Umbilical cord (tissue), 1 donor: ENCODE measurements at regions not wholly inside any gene's neighbourhood (a gene's known extent, or its start where the extent isn't known, plus 50 kb on each side); places are given as distances from the start of the nearest gene placed in this dataset.
"Not testable (repeated sequence)": the region's sequence is repeated elsewhere in the genome, so short reads cannot be mapped to it uniquely, and the experiment has no call there.

ENCODE experiments used
- DNase-seq: peaks from one replicate; pipeline ENCODE4 v3.0.0-alpha.2; 2015; ENCODE audit warnings: low spot score

DNA sequence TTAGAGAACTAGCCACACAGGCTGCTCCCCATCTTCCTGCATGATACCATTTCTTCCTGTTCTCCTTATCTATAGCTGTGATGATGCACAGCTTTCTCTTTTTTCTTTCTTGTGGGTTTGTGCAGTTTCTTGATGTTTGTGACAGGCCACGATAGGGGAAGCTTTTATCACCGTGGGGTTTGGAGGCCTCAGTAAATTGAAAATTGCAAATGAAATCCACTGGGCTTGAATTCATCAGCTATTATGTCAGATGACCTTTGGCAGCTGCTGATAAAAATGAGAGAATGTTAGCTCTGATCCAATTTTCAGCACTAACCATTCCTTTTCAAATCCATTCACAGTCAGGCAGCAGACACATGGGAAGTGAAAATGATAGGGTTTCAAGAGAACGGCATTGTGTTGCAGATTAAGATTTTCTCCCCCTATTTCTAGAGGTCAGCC lies 176.9 kb upstream of the SOX2 start:
- no peak for DNase-seq

DNA sequence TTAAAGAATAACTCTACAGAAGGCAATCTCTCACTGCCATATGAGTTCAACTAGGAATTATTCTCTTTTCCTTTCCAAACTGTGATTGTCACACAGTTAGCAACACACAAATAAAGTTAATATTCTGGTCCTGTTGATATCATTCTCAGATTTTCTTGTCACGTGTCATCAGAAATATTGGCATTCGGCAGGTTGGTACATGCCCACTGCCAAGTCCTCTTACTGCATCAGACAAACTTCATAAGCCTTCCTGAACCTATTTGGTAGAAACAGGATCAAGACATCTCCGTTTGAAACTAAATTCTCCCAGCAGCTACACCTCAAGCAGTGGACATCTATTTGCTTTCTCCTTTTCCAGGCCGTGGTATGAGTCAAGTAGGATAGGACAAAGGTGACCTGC lies 177.9 kb upstream of the SOX2 start:
- no peak for DNase-seq

DNA sequence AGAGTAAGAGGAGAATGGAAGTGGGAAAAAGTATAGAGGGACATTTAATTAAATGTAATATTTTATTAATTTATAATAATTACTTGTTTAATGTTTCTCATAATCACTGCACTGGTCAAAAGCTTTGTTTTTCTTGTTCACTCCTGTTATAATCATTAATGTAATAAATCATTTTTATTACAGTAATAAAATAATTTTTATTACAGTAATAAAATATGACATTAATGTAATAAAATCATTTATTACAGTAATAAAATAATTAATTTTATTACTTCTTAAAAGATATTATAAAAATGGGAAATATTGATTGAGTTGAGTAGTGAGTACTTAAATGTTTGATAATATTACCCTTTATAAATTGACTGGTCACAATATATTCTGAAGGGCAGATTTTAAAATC lies 181.1 kb upstream of the SOX2 start:
- no peak for DNase-seq

DNA sequence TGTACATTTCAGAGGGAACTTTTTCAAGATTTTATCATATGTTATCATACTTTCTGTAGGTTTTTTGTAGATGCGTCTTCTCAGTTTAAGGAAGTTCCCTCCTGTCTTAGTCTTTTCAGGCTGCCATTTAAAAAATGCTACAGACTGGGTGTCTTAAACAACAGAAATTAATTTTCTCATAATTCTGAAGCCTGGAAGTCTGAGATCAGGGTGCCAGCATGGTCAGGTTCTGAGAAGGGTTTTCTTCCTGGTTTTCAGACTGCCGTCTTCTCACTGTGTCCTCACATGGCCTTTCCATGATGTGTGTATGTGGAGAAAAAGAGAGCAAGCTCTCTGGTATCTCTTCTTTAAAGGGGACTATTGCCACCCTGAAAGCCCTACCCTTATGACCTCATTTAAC lies 189.9 kb upstream of the SOX2 start:
- DNase-seq: no peak

DNA sequence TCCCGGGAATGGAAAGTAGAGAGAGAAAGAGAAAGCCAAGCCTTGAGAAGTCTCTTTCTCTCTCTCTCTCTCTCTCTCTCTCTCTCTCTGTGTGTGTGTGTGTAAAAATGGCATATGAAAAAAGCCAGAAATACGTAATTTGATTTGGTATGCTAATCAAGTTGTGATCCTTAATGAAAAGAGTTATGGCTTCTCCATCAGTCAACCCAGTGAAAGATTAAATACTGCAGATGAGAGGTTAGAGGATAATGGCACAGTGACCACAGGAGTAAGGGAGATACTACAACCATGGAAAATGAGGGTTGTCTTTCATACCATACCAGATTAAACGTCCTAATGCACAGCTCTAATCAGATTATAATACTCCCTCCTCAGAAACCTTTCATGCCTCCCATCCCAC lies 193.5 kb upstream of the SOX2 start:
- no peak for DNase-seq

DNA sequence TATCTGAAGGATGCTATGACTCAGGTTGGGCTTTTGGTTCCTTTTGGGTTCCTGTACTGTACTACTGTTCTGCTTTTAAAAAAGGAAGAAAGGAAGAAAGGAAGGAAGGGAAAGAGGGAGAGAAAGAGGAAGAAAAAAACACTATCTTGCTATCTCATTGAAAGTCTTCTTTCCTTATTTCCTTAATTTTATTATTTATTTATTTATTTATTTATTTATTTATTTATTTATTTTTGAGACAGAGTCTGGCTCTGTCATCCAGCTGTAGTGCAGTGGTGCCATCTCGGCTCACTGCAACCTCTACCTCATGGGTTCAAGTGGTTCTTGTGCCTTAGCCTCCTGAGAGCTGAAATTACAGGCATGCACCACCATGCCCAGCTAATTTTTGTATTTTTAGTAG lies 198.9 kb upstream of the SOX2 start:
- no peak for DNase-seq

DNA sequence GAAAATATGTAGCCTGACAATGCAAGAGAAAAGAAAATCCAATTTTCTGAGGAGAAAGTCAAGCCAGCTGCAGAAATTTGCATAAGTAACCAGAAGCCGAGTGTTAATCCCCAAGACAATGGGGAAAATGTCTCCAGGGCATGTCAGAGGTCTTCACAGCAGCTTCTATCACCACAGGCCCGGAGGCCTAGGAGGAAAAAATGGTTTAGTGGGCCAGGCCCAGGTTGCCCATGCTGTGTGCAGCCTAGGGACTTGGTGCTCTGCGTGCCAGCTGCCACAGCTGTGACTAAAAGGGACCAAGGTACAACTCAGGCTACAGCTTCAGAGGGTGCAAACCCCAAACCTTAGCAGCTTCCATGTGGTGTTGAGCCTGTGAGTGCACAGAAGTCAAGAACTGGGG lies 201.2 kb upstream of the SOX2 start:
- no peak for DNase-seq

DNA sequence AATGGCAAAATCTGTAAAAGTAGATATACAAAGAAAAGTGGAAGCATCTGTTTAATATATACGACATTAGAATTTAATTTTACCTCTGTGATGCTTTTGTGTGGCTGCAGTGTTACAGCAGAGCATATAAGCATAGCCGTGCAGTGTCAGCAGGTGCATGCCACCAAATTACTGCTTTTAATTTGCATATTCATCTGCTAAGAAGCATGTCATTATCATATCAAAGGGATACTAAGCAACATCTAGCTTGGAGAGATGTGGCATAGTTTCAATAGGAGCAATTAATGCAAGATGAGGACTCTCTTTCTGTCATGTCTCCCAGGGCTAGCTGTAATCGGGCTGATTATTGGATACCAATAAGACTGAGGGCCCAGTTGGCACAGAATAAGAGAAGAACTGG lies 214.4 kb upstream of the SOX2 start:
- DNase-seq: no peak

DNA sequence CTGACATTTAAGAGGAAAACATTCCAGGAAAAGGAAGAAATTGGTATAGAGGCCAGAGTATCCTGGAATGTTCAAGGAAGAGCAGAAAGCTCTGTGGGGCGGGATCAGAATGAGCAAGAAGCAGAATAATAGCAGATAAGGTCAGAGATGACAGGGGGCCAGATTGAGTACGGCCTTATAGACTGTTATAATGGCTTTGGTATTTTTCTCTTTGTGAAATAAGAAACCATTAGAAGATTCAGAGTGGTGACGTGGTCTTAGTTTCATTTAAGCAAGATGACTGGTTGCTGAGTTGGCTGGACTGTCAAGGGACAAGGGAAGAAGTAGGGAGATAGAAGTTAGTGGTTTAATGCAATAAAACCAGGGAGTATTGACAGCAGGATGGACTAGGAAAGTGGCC lies 218.3 kb upstream of the SOX2 start:
- DNase-seq: no peak

DNA sequence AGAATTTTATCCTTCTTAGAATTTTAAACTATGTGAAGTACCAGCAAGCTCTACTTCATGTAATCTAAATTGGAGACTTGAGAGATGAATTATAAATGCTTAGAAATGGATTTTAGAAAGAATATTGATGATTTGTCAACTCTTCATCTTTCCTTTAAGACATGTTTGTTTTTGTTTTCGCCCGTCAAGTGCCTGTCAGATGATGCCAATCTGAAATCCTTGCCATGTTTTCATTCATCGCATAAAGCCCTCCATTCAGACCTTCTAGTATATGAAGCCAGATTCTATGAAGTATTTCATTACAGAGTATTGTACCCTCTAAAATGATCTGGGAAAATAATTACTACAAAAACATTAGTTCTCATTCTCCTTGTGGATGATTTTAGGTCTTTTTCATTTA lies 223.2 kb upstream of the SOX2 start:
- no peak for DNase-seq

DNA sequence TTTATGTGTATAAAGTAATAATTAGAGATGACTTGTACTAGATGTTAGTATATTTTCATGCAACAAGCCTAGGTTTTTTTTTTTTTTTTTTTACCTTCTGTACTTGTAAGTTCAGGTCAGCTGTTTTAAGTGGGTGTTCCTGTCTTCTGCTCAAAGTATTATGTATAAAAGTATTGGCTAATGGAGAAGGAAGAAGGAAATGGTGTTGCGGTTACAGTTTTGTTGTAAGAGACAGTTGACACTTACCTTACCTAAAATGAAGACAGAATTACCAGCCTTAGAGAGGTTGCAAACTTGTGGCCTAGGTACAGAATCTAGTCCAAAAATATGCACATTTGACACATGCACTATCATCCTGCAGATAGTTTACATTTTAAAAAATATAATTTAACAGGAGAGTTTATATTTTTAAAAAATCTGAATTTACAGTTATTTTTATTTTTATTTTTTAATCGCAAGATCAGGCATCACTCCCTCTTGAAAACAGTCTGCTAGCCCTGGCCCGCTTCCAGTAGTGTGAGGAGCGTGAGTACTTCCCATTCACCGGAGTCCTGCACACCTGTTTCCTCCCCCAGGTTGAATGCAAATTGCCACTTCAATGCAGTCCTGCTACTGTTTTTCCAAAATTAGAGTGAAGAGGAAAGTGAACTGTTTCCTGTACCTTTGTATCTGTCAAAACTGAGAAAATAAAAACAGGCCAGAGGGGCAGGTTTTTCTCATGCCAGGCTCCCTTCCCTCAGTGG lies 224.3 kb upstream of the SOX2 start:
- no peak for DNase-seq

DNA sequence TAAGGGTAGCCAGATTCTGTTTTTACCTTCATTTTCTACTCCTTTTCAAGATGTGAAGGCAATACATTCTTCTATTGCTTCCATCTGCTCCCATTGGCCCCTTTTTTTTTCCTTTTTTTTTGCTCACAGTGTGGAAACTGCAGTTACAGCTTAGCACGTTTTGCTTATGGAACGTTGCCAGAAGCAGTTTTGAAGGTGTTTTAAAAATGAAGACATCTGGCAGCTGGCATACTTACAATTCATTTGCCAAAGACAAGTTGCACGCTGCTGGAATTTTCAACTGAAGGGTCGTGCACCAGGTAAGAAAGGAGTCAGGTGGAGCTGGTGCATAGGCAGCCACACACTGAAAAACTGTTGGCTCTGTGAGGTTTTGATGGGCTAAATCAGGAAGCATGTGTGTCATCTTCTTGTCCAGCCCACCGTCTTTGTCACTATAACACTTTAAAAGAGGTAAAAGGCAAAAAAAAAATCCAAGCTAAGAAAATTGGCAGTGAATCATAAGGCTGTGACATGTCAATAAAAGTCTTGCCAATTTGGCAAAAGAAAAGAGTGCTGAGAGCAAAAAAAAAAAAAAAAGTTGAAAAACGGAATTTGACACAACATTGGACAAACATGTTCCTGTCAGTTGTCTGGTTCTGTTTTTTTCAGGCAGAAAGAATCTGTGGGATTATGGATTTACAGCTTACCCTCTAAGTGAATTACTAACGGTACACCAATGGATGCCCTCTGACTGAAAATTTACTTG lies 225.4 kb upstream of the SOX2 start:
- DNase-seq: no peak

DNA sequence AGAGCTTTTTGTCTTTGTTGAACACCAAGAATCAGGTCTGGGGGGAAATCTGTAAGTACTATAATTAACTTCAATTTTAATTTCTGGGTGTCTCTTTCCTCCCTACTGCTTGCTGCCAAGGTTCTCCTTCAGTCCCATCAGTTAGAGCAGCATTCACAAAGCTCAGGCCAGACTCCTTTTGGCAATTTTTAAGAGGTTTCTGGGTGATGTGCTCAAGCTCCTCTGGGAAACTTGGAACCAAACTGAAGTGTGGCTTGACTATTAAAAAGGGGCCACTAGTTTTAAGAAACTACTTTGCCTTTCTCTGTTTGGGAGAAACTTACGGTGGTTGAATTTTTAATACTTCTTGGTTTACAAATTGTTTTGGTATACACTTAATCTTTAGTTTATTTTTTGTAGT lies 227.7 kb upstream of the SOX2 start:
- no peak for DNase-seq

DNA sequence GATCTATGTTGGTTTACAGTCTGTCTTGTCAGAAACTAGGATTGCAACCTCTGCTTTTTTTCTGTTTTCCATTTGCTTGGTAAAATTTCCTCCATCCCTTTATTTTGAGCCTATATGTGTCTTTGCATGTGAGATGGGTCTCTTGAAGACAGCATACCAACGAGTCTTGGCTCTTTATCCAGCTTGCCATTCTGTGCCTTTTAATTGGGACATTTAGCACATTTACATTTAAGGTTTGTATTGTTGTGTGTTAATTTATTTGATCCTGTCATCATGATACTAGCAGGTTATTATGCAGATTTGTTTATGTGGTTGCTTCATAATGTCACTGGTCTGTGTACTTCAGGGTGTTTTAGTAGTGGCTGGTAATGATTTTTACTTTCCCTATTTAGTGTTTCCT lies 236.6 kb upstream of the SOX2 start:
- not testable (repeated sequence) for DNase-seq

DNA sequence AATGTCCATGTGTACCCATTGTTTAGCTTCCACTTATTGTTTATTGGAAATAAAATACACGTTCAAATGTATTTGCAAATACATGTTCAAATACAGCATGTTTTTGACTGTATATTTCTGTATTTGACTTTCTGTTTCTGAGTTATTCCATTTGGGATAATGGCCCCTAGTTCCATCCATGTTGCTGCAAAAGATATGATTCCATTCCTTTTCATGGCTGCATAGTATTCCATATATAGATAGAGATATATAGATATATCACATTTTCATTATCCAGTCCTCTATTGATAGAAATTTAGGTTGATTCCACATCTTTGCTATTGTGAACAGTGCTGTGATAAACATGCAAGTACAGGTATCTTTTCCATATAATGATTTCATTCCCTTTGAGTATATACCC lies 241.4 kb upstream of the SOX2 start:
- no peak for DNase-seq

DNA sequence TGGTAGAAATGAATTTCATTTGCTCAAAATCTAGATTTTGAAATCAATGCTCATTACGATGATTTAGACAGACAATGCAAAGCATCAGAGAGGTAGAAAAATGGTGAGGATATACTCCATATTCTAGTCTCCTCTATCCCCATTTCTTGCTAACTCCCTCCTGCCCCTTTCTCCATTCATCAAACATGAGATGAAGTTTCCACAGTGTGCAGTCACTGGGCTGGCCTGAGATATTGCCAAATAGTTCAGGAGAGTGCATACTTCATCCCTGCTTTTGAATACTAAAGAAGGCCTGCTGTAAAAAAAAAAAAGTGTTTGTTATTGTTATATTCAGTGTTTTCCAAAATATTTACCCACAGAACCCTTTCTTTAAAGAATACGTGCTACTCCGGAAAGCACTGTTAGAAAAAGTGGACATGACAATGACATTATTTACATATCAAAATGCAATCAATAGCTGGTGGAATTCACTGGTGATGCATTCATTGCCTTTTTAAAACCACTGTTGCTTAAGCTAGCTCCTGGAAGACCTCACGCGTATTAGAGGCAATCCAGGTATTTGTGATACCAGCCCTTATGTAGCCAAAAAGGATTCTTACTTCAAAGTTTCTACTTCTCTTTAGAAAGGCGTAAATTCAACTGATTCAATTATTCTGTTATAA lies 247.6 kb upstream of the SOX2 start:
- no peak for DNase-seq

DNA sequence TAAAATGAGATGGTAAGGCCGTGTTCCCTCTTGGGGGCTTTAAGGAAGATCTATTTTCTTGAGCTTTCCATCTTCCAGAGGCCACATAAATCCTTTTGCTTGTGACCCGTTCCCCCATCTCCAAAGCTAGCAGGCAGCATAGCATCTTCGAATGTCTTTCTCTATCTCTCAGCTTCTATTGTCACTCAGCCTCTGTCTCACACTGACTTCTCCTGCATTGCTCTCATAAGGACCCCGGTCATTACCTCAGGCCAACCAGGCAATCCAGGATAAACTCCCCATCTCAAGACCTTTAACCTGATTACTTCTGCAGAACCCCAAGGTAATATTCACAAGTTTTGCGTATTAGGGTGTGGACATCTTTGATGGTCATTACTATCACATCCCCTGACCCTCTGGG lies 250.3 kb upstream of the SOX2 start:
- DNase-seq: no peak

DNA sequence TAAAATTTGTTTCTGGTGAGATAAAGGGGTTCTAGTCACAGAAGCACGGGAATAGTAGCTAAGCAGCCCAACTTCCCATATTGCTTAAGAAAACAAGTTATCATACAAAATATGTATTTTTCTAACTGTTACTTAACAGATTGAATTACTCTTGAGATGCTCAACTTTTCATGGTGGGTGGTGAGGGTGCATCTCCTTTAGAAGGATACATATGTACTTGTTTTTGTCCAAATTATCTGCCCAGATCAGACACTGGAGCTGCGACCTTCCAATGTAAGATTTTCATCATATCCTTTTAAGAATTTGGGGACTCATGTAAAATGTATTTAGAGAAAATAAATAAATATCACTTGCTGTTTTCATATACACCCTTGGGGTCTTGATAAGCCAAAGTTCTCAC lies 252.2 kb upstream of the SOX2 start:
- no peak for DNase-seq

DNA sequence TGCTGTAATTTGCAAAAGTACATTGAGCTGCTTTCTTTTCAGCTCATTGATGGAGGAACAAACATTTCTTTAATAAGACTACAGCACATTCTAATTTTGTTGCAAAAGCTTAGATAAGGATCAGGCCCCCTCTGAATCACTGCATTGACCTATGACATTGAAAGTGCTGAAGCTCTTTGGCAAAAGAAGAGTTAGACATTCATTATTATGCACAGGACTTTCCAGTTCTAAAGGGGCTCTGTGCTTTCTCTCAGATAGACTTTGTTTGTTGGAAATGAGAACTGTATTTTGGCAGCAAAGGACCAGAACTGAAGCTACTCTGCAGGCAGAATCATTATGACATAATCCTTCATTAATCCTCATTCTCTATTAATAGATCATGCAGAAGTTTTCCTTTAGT lies 252.9 kb upstream of the SOX2 start:
- DNase-seq: no peak

DNA sequence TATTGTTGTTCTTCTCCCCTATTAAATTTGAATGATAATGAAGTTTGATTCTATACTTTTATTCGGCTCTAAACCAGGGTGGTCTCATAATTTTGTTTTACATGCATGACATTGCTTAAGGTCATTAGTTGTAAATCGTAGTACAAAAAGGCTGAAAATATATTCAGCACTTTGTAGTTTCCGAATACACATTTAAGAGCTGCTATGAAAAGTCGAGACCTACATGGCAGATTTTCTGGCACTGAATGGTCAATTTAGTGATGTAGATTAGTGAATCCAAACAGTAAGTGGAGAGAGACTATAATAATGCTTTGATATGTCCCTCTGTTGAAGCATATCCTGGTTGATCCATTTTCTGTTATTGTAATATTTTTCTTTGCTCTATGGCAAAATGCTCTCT lies 254.0 kb upstream of the SOX2 start:
- no peak for DNase-seq

DNA sequence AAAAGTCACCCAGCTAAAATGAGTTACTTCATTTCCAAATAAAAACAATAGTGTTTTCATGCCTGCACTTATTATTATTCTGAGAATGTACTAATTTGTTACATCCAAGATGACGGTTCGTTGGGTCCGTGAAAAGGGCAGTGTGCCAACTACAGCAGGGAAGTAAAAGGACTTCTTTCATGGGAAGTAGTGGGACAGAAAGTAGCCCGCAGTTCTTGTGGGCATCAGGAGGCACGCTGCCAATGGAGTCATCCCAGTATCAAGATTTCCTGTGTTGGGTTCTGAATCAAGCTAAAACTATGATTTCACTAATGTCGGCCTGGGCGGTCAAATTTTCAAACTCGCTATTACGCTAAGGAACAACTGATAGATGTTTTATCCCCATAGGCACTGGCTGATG lies 254.5 kb upstream of the SOX2 start:
- DNase-seq: no peak

DNA sequence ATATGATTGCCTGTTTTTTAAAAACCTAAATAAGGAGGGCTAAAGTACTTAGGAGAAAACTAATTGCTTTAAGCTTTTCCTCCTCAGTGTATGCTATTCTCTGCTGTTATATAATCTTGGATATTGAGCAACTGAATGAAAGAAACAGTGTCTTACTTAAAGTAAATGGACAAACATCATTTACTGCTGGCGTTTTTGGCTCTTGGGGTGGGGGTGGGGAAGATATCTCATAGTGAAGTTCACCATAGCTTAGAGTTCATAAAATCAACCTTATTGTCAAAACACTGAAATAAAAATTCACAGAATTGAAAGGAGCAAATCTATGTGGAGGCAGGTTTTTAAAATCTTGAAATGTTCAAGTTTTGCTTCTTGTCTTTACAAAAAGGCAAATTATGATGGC lies 256.4 kb upstream of the SOX2 start:
- DNase-seq: no peak

DNA sequence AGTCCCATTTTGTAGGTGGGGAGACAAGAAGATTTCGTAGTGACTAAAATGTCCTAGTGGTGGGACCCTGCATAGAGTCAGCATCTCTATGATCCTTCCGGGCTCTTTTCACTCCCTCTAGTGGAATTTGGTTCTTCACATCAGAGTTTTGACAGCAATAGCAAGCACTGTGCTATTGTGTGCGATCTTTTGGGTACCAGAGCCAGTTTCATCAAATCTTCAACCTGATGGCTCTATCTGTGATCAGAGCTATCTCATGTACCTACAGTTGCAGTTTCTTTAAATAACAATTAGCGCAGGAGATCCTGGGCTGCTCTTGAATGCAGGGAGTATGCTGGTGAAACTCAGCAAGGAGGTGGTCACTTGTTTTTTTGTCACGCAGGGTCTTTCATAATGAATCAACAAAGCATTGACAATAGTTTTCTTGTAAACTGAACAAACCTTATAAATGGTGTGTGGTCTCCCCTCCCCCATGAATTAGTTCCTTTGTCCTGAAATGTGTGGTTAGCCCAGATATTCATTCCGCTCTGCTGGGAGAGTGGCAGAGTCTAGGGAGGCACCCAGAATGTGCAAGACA lies 257.2 kb upstream of the SOX2 start:
- no peak for DNase-seq
